Astrocyte (in vitro differentiated cells and primary cell): ENCODE measurements at regions not wholly inside any gene's neighbourhood (a gene's known extent, or its start where the extent isn't known, plus 50 kb on each side); places are given as distances from the start of the nearest gene placed in this dataset.
A peak's percentile ranks its signal among the peaks of the same experiment; 100 is the strongest.

Source experiments
- DNase-seq: peaks from one replicate; pipeline ENCODE4 v3.0.0-alpha.2; 2010; ENCODE audit warnings: low read depth
- FAIRE-seq: peaks from 2 replicates; lab custom pipeline; 2011; peaks lifted over from hg19 to GRCh38; lab: Jason Lieb, UNC
- H2AFZ ChIP-seq: 2 replicates; pipeline ENCODE4 v1.6.0; 2012; ENCODE audit warnings: low read depth, low read length, inconsistent platforms
- H3K27ac ChIP-seq: 2 replicates; pipeline ENCODE4 v1.5.1; 2011; ENCODE audit warnings: low read depth, low read length, inconsistent platforms
- H3K27me3 ChIP-seq: 2 replicates; pipeline ENCODE4 v1.6.0; 2011; ENCODE audit warnings: low read length, inconsistent platforms; ENCODE audit not compliant: insufficient read depth
- H3K36me3 ChIP-seq: 2 replicates; pipeline ENCODE4 v1.5.1; 2011; ENCODE audit warnings: low read length, inconsistent platforms; ENCODE audit not compliant: insufficient read depth
- H3K4me1 ChIP-seq: 2 replicates; pipeline ENCODE4 v1.5.1; 2011; ENCODE audit warnings: low read length, inconsistent platforms; ENCODE audit not compliant: insufficient read depth
- H3K4me2 ChIP-seq: 2 replicates; pipeline ENCODE4 v1.6.0; 2012; ENCODE audit warnings: low read length, inconsistent platforms
- H3K4me3 ChIP-seq: 2 replicates; pipeline ENCODE4 v1.5.1; 2011; ENCODE audit warnings: low read depth, mild to moderate bottlenecking, low read length, inconsistent platforms; ENCODE audit not compliant: insufficient read depth
- H3K79me2 ChIP-seq: 2 replicates; pipeline ENCODE4 v1.6.0; 2012; ENCODE audit warnings: mild to moderate bottlenecking, low read length, inconsistent platforms; ENCODE audit not compliant: insufficient read depth
- H3K9ac ChIP-seq: 2 replicates; pipeline ENCODE4 v1.6.0; 2012; ENCODE audit warnings: mild to moderate bottlenecking, low read length, inconsistent platforms
- H3K9me3 ChIP-seq: 2 replicates; pipeline ENCODE4 v1.5.1; 2012; ENCODE audit warnings: low read depth, mild to moderate bottlenecking, low read length, inconsistent platforms; ENCODE audit not compliant: insufficient read depth
- H4K20me1 ChIP-seq: 2 replicates; pipeline ENCODE4 v1.6.0; 2012; ENCODE audit warnings: low read length, inconsistent platforms; ENCODE audit not compliant: insufficient read depth
- H3K27ac Mint-ChIP-seq: one replicate; pipeline ENCODE4 v1.8.0; 2021; ENCODE audit warnings: mild to moderate bottlenecking, mixed read lengths; ENCODE audit not compliant: unreplicated experiment
- H3K27me3 Mint-ChIP-seq: one replicate; pipeline ENCODE4 v1.8.0; 2021; ENCODE audit warnings: low read depth, mixed read lengths; ENCODE audit not compliant: unreplicated experiment
- H3K36me3 Mint-ChIP-seq: one replicate; pipeline ENCODE4 v1.8.0; 2021; ENCODE audit warnings: low read depth, mixed read lengths; ENCODE audit not compliant: unreplicated experiment
- H3K4me1 Mint-ChIP-seq: one replicate; pipeline ENCODE4 v1.8.0; 2021; ENCODE audit warnings: low read depth, mixed read lengths; ENCODE audit not compliant: unreplicated experiment
- H3K4me3 Mint-ChIP-seq: one replicate; pipeline ENCODE4 v1.8.0; 2021; ENCODE audit warnings: mild to moderate bottlenecking, moderate library complexity, mixed read lengths; ENCODE audit not compliant: unreplicated experiment
- H3K9me3 Mint-ChIP-seq: one replicate; pipeline ENCODE4 v1.8.0; 2021; ENCODE audit warnings: mild to moderate bottlenecking, mixed read lengths; ENCODE audit not compliant: unreplicated experiment
- CTCF ChIP-seq: IDR thresholded peaks from 2 replicates; pipeline ENCODE4 v1.5.1; 2011; ENCODE audit warnings: low read depth, mild to moderate bottlenecking, inconsistent platforms, low read length, moderate library complexity; ENCODE audit not compliant: insufficient read depth
- EZH2 ChIP-seq: IDR thresholded peaks from 2 replicates; pipeline ENCODE4 v1.6.1; 2012; ENCODE audit warnings: mild to moderate bottlenecking, low read length, inconsistent platforms; ENCODE audit not compliant: insufficient read depth

GRCh38 chr12:27873010-27873409 is 93.0 kb upstream of the MANSC4 start:
- Histone ChIP-seq H3K4me2 (no peak overlapping the region), H3K9ac (no peak overlapping the region), H3K36me3 (no peaks in the 10 kb centered on the region), H3K27ac (no peak overlapping the region), H3K4me3 (no peak overlapping the region), H3K79me2 (no peaks in the 10 kb centered on the region), H2AFZ (no peak overlapping the region), H4K20me1 (no peaks in the 10 kb centered on the region), H3K9me3 (no peaks in the 10 kb centered on the region), H3K4me1 (peaks cover 21% of the 10 kb centered on the region), H3K27me3 (no peaks in the 10 kb centered on the region)
- FAIRE-seq (no peak), DNase-seq (no peak)
- Mint-ChIP-seq H3K36me3 (peaks cover 2% of the 10 kb centered on the region), H3K4me1 (peaks cover 28% of the 10 kb centered on the region), H3K9me3 (no peaks in the 10 kb centered on the region), H3K4me3 (no peak overlapping the region), H3K27ac (no peak overlapping the region), H3K27me3 (no peaks in the 10 kb centered on the region)
- no peak for TF ChIP-seq CTCF
- no peak for TF ChIP-seq EZH2

GRCh38 chr12:27871946-27872345 is 91.9 kb upstream of the MANSC4 start:
- Histone ChIP-seq H3K4me1 (peaks cover 24% of the 10 kb centered on the region), H3K79me2 (no peaks in the 10 kb centered on the region), H3K9me3 (no peaks in the 10 kb centered on the region), H3K27ac (no peak overlapping the region), H3K36me3 (no peaks in the 10 kb centered on the region), H3K4me2 (no peak overlapping the region), H3K27me3 (no peaks in the 10 kb centered on the region), H2AFZ (no peak overlapping the region), H3K4me3 (no peak overlapping the region), H3K9ac (no peak overlapping the region), H4K20me1 (no peaks in the 10 kb centered on the region)
- Mint-ChIP-seq H3K27me3 (no peaks in the 10 kb centered on the region), H3K27ac (no peak overlapping the region), H3K36me3 (peaks cover 2% of the 10 kb centered on the region), H3K4me3 (no peak overlapping the region), H3K9me3 (no peaks in the 10 kb centered on the region), H3K4me1 (peaks cover 38% of the 10 kb centered on the region)
- TF ChIP-seq CTCF = no peak
- no peak for TF ChIP-seq EZH2
- DNase-seq (no peak), FAIRE-seq (no peak)

- H3K4me3 ChIP-seq = no peak overlapping the region
- DNase-seq = peak; percentile 92
- no peaks in the 10 kb centered on the region for H4K20me1 ChIP-seq
- peak overlapping the region; percentile 22 for H3K4me2 ChIP-seq
- H3K27me3 ChIP-seq = no peaks in the 10 kb centered on the region
- H3K9me3 Mint-ChIP-seq = no peaks in the 10 kb centered on the region
- peaks cover 2% of the 10 kb centered on the region for H3K36me3 Mint-ChIP-seq
- H3K36me3 ChIP-seq = no peaks in the 10 kb centered on the region
- FAIRE-seq = peak; percentile 94
- H3K79me2 ChIP-seq = no peaks in the 10 kb centered on the region
- no peak for TF ChIP-seq CTCF
- TF ChIP-seq EZH2 = no peak
- H3K27ac Mint-ChIP-seq = peak overlapping the region; percentile 82
- H3K4me1 Mint-ChIP-seq = peaks cover 45% of the 10 kb centered on the region
- H3K9me3 ChIP-seq = no peaks in the 10 kb centered on the region
- no peaks in the 10 kb centered on the region for H3K27me3 Mint-ChIP-seq
- H3K4me3 Mint-ChIP-seq = no peak overlapping the region
- H3K27ac ChIP-seq = no peak overlapping the region
- H3K4me1 ChIP-seq = peaks cover 29% of the 10 kb centered on the region
- no peak overlapping the region for H3K9ac ChIP-seq
- H2AFZ ChIP-seq = no peak overlapping the region
Measured at GRCh38 chr12:27870939-27871338, 90.9 kb upstream of the MANSC4 start.
